Smooth muscle cell (in vitro differentiated cells): ENCODE measurements at regions not wholly inside any gene's neighbourhood (a gene's known extent, or its start where the extent isn't known, plus 50 kb on each side); places are given as distances from the start of the nearest gene placed in this dataset.

Experiments used
- DNase-seq: peaks from one replicate; lab custom pipeline; 2025; ENCODE audit not compliant: unreplicated experiment; lab: John Stamatoyannopoulos, UW
- H2AFZ ChIP-seq: fragments of 200-600 bp; sonication (generic); 2 replicates; pipeline ENCODE4 v1.6.0; 2016; ENCODE audit warnings: antibody characterized with exemption, low read depth, mild to moderate bottlenecking
- H3F3A ChIP-seq: fragments of 200-600 bp; sonication (generic); 2 replicates; pipeline ENCODE4 v1.6.0; 2017; ENCODE audit warnings: antibody characterized with exemption, low read depth
- H3K27ac ChIP-seq: fragments of 200-600 bp; sonication (generic); 2 replicates; pipeline ENCODE4 v1.5.1; 2016; ENCODE audit warnings: low read depth, mild to moderate bottlenecking
- H3K27me3 ChIP-seq: fragments of 200-600 bp; sonication (generic); 2 replicates; pipeline ENCODE4 v1.6.1; 2016; ENCODE audit warnings: low read depth, mild to moderate bottlenecking
- H3K36me3 ChIP-seq: fragments of 200-600 bp; sonication (generic); 2 replicates; pipeline ENCODE4 v1.5.1; 2016; ENCODE audit warnings: low read depth
- H3K4me1 ChIP-seq: fragments of 200-600 bp; sonication (generic); 2 replicates; pipeline ENCODE4 v1.5.1; 2016; ENCODE audit warnings: low read depth
- H3K4me2 ChIP-seq: fragments of 200-600 bp; sonication (generic); 2 replicates; pipeline ENCODE4 v1.6.0; 2016; ENCODE audit warnings: mild to moderate bottlenecking
- H3K4me3 ChIP-seq: fragments of 200-600 bp; sonication (generic); 2 replicates; pipeline ENCODE4 v1.5.1; 2016; ENCODE audit warnings: mild to moderate bottlenecking
- H3K79me2 ChIP-seq: fragments of 200-600 bp; sonication (generic); 2 replicates; pipeline ENCODE4 v1.6.0; 2016; ENCODE audit warnings: low read depth, mild to moderate bottlenecking
- H3K9ac ChIP-seq: fragments of 200-600 bp; sonication (generic); 2 replicates; pipeline ENCODE4 v1.6.0; 2016; ENCODE audit warnings: low read depth
- H3K9me3 ChIP-seq: fragments of 200-600 bp; sonication (generic); replicated peaks from 2 replicates; pipeline ENCODE4 v1.5.1; 2016; ENCODE audit warnings: low read depth
- H4K20me1 ChIP-seq: fragments of 200-600 bp; sonication (generic); 2 replicates; pipeline ENCODE4 v1.6.0; 2016; ENCODE audit warnings: low read depth
- WGBS: methylation state at CpG from one replicate; pipeline ENCODE4 v1.1.7; 2016; ENCODE audit warnings: low lambda C conversion rate; 5-methylcytosine and 5-hydroxymethylcytosine counted together
- TF ChIP-seq, protein P1 (sequence below): fragments of 200-600 bp; sonication (generic); IDR thresholded peaks from 2 replicates; pipeline ENCODE4 v1.5.1; 2017; ENCODE audit warnings: borderline replicate concordance, mild to moderate bottlenecking, antibody characterized with exemption; ENCODE audit not compliant: insufficient read depth, poor library complexity, severe bottlenecking

GRCh38 chr17:71283486-71283885, 837.3 kb upstream of the SOX9 start:
- peaks cover 8% of the 10 kb centered on the region for H3K4me1 ChIP-seq
- H3K4me2 ChIP-seq: no peak overlapping the region
- H4K20me1 ChIP-seq: no peaks in the 10 kb centered on the region
- no peak overlapping the region for H3K4me3 ChIP-seq
- H3K27ac ChIP-seq: no peak overlapping the region
- TF ChIP-seq, protein P1, sequence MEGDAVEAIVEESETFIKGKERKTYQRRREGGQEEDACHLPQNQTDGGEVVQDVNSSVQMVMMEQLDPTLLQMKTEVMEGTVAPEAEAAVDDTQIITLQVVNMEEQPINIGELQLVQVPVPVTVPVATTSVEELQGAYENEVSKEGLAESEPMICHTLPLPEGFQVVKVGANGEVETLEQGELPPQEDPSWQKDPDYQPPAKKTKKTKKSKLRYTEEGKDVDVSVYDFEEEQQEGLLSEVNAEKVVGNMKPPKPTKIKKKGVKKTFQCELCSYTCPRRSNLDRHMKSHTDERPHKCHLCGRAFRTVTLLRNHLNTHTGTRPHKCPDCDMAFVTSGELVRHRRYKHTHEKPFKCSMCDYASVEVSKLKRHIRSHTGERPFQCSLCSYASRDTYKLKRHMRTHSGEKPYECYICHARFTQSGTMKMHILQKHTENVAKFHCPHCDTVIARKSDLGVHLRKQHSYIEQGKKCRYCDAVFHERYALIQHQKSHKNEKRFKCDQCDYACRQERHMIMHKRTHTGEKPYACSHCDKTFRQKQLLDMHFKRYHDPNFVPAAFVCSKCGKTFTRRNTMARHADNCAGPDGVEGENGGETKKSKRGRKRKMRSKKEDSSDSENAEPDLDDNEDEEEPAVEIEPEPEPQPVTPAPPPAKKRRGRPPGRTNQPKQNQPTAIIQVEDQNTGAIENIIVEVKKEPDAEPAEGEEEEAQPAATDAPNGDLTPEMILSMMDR: no peak
- H3K9me3 ChIP-seq: no peaks in the 10 kb centered on the region
- H2AFZ ChIP-seq: no peak overlapping the region
- no peaks in the 10 kb centered on the region for H3F3A ChIP-seq
- H3K36me3 ChIP-seq: no peaks in the 10 kb centered on the region
- H3K9ac ChIP-seq: no peak overlapping the region
- H3K79me2 ChIP-seq: no peaks in the 10 kb centered on the region
- no peaks in the 10 kb centered on the region for H3K27me3 ChIP-seq
- DNase-seq: no peak
- 87% methylated on average over 4 of the region's 4 CpGs for WGBS

GRCh38 chr17:71284032-71284755, 836.6 kb upstream of the SOX9 start:
- Histone ChIP-seq H4K20me1 (no peaks in the 10 kb centered on the region), H3K9ac (no peak overlapping the region), H3K27ac (no peak overlapping the region), H3K27me3 (no peaks in the 10 kb centered on the region), H3F3A (no peaks in the 10 kb centered on the region), H3K4me1 (peaks cover 8% of the 10 kb centered on the region), H3K9me3 (no peaks in the 10 kb centered on the region), H3K4me3 (no peak overlapping the region), H3K36me3 (no peaks in the 10 kb centered on the region), H3K4me2 (no peak overlapping the region), H3K79me2 (no peaks in the 10 kb centered on the region), H2AFZ (no peak overlapping the region)
- DNase-seq: no peak
- WGBS: 81% methylated on average over 7 of the region's 7 CpGs
- TF ChIP-seq, protein P1: no peak

- H3K4me2 ChIP-seq: no peak overlapping the region
- no peaks in the 10 kb centered on the region for H3F3A ChIP-seq
- H3K4me1 ChIP-seq: peaks cover 8% of the 10 kb centered on the region
- H3K36me3 ChIP-seq: no peaks in the 10 kb centered on the region
- TF ChIP-seq, protein P1: no peak
- H3K9ac ChIP-seq: no peak overlapping the region
- no peaks in the 10 kb centered on the region for H4K20me1 ChIP-seq
- WGBS: 36% methylated on average over 2 of the region's 7 CpGs
- no peaks in the 10 kb centered on the region for H3K79me2 ChIP-seq
- H2AFZ ChIP-seq: no peak overlapping the region
- no peak overlapping the region for H3K4me3 ChIP-seq
- no peak for DNase-seq
- no peak overlapping the region for H3K27ac ChIP-seq
- no peaks in the 10 kb centered on the region for H3K9me3 ChIP-seq
- H3K27me3 ChIP-seq: no peaks in the 10 kb centered on the region
Observed at GRCh38 chr17:71286625-71287024, 834.2 kb upstream of the SOX9 start.
